ENCODE measurements at regions not wholly inside any gene's neighbourhood (a gene's known extent, or its start where the extent isn't known, plus 50 kb on each side); places are given as distances from the start of the nearest gene placed in this dataset.

GRCh38 chr12:59944177-59944576 lies 348.3 kb downstream of the SLC16A7 start:
- no peak for DNase-seq (ENCODE audit: low spot score in 2 of 2)
- Histone ChIP-seq H3K27ac (no peak overlapping the region), H3K27me3 (no peaks in the 10 kb centered on the region), H3K4me3 (no peak overlapping the region), H3K9me3 (no peaks in the 10 kb centered on the region), H3K4me1 (no peaks in the 10 kb centered on the region), H3K36me3 (no peaks in the 10 kb centered on the region)
- TF ChIP-seq POLR2A (IDR thresholded peaks at IDR 0.05) (no peak), CTCF (IDR thresholded peaks at IDR 0.05) (no peak), EP300 (IDR thresholded peaks at IDR 0.05) (no peak)

GRCh38 chr12:59946635-59947034 lies 350.8 kb downstream of the SLC16A7 start:
- TF ChIP-seq EP300 (IDR thresholded peaks at IDR 0.05) (no peak), POLR2A (IDR thresholded peaks at IDR 0.05) (no peak)
- Histone ChIP-seq H3K36me3 (no peaks in the 10 kb centered on the region), H3K27ac (no peak overlapping the region), H3K27me3 (no peaks in the 10 kb centered on the region), H3K9me3 (peaks cover 0 to 3% (median 0%) of the 10 kb centered on the region in 4 donors), H3K4me1 (no peaks in the 10 kb centered on the region), H3K4me3 (no peak overlapping the region)
- 77 to 83% methylated on average over 2 of the region's 2 CpGs for WGBS, 2 donors
- no peak for DNase-seq (ENCODE audit: low spot score in 2 of 2)

- no peak for TF ChIP-seq CTCF (IDR thresholded peaks at IDR 0.05)
- TF ChIP-seq EP300 (IDR thresholded peaks at IDR 0.05): no peak
- no peak for TF ChIP-seq POLR2A (IDR thresholded peaks at IDR 0.05)
- Histone ChIP-seq H3K27ac (no peak overlapping the region), H3K9me3 (peaks cover 0 to 6% (median 0%) of the 10 kb centered on the region in 4 donors), H3K4me3 (no peak overlapping the region), H3K36me3 (no peaks in the 10 kb centered on the region), H3K4me1 (no peaks in the 10 kb centered on the region), H3K27me3 (no peaks in the 10 kb centered on the region)
- no peak for DNase-seq (ENCODE audit: low spot score in 2 of 2)
- WGBS, 2 donors: 59 to 72% methylated on average over 1 of the region's 1 CpG
These were observed 367.7 kb downstream of the SLC16A7 start for GRCh38 chr12:59963546-59963945.

GRCh38 chr12:59972905-59973304 lies 377.1 kb downstream of the SLC16A7 start:
- 52 to 54% methylated on average over 4 of the region's 4 CpGs for WGBS, 2 donors
- DNase-seq (ENCODE audit: low spot score in 2 of 2): no peak
- H3K4me3 ChIP-seq: no peak overlapping the region
- H3K27ac ChIP-seq: no peak overlapping the region
- no peaks in the 10 kb centered on the region for H3K36me3 ChIP-seq
- TF ChIP-seq POLR2A (IDR thresholded peaks at IDR 0.05) (no peak), CTCF (IDR thresholded peaks at IDR 0.05) (no peak)
- H3K9me3 ChIP-seq: no peaks in the 10 kb centered on the region
- H3K4me1 ChIP-seq: no peaks in the 10 kb centered on the region
- no peaks in the 10 kb centered on the region for H3K27me3 ChIP-seq

GRCh38 chr12:59973515-59973914 lies 377.7 kb downstream of the SLC16A7 start:
- Histone ChIP-seq H3K9me3 (no peaks in the 10 kb centered on the region), H3K4me3 (no peak overlapping the region), H3K27me3 (no peaks in the 10 kb centered on the region), H3K4me1 (no peaks in the 10 kb centered on the region), H3K27ac (no peak overlapping the region), H3K36me3 (no peaks in the 10 kb centered on the region)
- 60 to 67% methylated on average over 2 of the region's 2 CpGs for WGBS, 2 donors
- TF ChIP-seq EP300 (IDR thresholded peaks at IDR 0.05) (no peak), CTCF (IDR thresholded peaks at IDR 0.05) (no peak), POLR2A (IDR thresholded peaks at IDR 0.05) (no peak)
- no peak for DNase-seq (ENCODE audit: low spot score in 2 of 2)

GRCh38 chr12:59977779-59978178 lies 381.9 kb downstream of the SLC16A7 start:
- no peak overlapping the region for H3K4me3 ChIP-seq
- 55% methylated on average over 4 of the region's 4 CpGs for WGBS, 2 donors
- H3K36me3 ChIP-seq: no peaks in the 10 kb centered on the region
- H3K27ac ChIP-seq: no peak overlapping the region
- no peaks in the 10 kb centered on the region for H3K9me3 ChIP-seq
- TF ChIP-seq EP300 (IDR thresholded peaks at IDR 0.05) (no peak), CTCF (IDR thresholded peaks at IDR 0.05) (no peak), POLR2A (IDR thresholded peaks at IDR 0.05) (no peak)
- H3K4me1 ChIP-seq: no peaks in the 10 kb centered on the region
- DNase-seq (ENCODE audit: low spot score in 2 of 2): no peak
- no peaks in the 10 kb centered on the region for H3K27me3 ChIP-seq
